Endometrium (tissue), 2 donors: ENCODE measurements at regions not wholly inside any gene's neighbourhood (a gene's known extent, or its start where the extent isn't known, plus 50 kb on each side); places are given as distances from the start of the nearest gene placed in this dataset.
"Not testable (repeated sequence)": the region's sequence is repeated elsewhere in the genome, so short reads cannot be mapped to it uniquely, and the experiment has no call there.

ENCODE experiments used
- FAIRE-seq: peaks from 2 replicates; lab custom pipeline; 2012; peaks lifted over from hg19 to GRCh38; lab: Jason Lieb, UNC
- donor health status: control.
- donor health status: control.

GRCh38 chr4:77220828-77221613 lies 64.0 kb downstream of the CCNG2 start:
- FAIRE-seq = no peak

GRCh38 chr4:77225022-77225421 lies 68.0 kb downstream of the CCNG2 start:
- FAIRE-seq = no peak

GRCh38 chr4:77226939-77227705 lies 70.1 kb downstream of the CCNG2 start:
- FAIRE-seq = no peak

GRCh38 chr4:77229433-77229832 lies 72.4 kb downstream of the CCNG2 start:
- FAIRE-seq = no peak

- no peak for FAIRE-seq
Observed at GRCh38 chr4:77232653-77233052, 75.6 kb downstream of the CCNG2 start.

- no peak for FAIRE-seq
Observed at GRCh38 chr4:77235289-77235854, 78.4 kb downstream of the CCNG2 start.

GRCh38 chr4:77236806-77237205 lies 79.8 kb downstream of the CCNG2 start:
- FAIRE-seq = no peak

DNA sequence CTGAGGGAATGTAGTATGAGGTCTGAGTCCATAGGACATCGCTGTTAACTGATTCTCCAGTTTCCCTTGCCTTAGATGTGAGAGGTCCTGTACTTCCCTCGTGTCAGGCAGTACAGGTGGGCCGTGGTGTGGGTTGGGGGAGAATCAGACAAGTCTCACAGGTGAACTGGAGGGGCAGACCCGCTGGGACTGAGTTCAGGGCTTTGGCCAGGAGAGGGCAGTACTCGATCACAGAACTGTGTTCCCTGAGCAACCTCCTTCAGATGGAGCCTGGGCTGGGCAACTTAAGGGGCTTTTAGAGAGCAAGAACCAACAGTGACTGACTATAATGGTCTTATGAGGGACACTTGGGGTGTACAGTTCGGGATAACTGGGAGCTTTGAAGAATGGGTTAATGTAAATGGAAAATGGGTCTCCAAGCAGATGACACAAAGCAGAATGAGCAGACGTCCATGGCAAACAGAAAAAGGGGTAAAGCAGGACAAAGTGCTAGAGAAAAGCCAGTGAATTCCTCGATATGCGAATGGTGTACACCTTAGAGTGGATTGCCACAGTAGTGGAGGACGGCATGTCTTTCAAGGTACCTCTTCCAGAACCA lies 83.6 kb downstream of the CCNG2 start:
- no peak for FAIRE-seq

GRCh38 chr4:77248805-77249204 lies 91.8 kb downstream of the CCNG2 start:
- no peak for FAIRE-seq

GRCh38 chr4:77251751-77252150 lies 94.7 kb downstream of the CCNG2 start:
- no peak for FAIRE-seq

DNA sequence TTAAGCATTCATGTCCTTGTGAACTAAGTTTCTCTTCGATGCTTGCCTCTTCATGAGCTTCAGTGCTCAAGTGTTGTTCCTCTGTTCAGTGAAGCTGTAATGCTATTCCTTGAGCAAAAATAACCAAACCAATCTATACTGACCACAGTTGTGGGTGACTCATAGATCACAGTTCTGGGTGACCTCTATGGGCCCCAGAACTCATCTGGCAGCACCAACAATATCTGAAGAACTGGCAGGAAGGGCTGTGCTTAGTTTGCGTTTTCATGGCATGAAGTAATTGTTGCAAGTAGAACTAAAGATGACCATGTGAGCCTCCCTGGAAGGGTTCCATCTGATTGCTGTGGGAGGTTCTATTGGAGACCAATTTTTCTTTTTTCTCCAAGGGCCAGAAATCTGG lies 106.2 kb downstream of the CCNG2 start:
- FAIRE-seq = no peak

- not testable (repeated sequence) for FAIRE-seq
Observed at GRCh38 chr4:77263976-77264375, 107.0 kb downstream of the CCNG2 start.

GRCh38 chr4:77264826-77265225 lies 107.8 kb downstream of the CCNG2 start:
- no peak for FAIRE-seq

DNA sequence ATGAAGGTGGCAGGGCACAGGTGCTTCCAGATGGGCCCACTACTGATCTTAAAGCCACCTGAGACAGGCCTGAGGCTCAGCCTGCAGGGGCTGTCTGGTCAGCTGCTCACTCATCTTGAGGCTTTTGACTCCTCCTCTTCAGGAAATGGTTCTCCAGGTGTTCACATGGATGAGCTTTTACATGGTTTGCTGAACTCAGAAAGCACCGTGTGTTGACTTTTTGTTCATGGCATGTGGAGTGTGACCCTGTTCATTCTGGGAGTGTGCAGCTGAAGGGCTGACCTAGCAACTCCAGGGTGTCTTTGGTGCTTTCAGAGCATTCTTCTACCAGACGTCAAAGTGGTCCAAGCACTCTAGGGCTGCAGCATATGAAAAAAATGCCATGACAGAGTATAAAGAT lies 111.1 kb downstream of the CCNG2 start:
- no peak for FAIRE-seq

DNA sequence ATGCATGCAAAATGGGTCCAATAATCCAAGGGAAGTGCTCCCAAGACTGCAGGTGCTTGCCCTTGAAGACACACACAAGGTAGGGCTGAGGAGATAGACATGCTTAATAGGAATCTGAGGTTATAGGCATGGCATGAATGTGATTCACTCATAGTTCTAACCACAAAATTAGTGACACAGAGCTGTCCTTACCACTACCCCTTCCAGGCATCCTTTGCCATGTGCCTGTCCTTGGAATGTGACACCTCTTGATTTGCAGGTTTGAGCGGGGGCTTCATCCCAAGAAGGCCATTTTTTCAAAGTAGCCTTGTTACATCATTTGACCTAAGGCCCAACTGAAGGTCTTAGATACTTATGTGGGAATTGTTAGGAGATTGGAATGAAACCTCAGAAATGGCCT lies 112.5 kb downstream of the CCNG2 start:
- no peak for FAIRE-seq

DNA sequence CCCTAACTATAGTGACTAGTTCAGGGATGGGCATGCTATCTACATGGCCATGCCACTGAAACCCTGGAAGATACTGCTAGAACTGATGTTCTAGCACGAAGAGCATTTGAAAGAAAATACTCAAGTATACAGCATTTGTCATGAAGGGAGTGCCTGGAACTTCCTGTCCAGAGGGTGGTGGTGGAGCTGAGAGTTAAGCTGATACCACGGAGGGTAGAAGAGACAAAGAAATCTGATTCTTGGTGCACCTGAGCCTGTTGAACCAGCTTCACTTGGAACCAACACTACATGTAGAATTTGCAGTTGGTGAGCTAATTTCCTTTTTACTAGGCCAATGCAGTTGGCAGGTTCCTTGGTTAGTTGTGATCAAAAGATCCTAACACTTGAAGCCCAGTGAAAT lies 116.4 kb downstream of the CCNG2 start:
- no peak for FAIRE-seq

DNA sequence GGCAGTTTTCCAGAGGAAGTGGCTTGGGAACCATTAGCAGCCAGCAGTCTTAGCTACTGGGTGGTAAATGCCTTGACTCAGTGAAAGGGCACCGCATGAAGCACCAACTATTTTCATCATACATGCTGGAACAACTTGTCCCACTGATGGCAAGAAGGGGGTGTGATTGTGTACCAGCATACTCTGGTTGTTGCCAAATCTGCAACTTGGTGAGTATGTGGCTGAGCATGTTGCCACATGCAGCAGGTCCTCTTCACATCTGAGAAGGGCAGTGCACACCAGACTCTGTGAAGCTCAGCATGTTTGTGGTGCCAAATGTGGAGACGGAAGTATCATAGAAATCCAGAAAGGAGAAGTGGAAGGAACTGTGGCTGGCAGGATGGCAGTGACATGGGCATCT lies 122.1 kb downstream of the CCNG2 start:
- not testable (repeated sequence) for FAIRE-seq

DNA sequence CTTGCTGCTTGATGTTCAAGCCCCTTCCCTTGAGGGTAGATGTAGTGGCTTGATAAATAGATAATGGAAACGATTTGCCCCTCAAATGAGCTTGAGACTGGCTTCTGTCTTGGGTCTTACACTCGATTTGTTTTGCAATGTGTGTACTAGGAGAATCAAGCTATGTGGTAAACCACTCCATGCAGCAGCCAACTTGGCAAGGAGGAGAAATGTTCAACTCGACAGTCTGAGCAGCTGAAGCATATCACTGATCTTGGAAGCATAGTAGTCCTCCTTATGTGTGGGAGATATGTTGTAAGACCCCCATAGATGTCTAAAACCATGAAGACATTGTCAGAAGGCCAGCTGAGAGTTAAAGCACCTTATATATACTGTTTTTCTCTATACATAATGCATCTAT lies 125.3 kb downstream of the CCNG2 start:
- no peak for FAIRE-seq

DNA sequence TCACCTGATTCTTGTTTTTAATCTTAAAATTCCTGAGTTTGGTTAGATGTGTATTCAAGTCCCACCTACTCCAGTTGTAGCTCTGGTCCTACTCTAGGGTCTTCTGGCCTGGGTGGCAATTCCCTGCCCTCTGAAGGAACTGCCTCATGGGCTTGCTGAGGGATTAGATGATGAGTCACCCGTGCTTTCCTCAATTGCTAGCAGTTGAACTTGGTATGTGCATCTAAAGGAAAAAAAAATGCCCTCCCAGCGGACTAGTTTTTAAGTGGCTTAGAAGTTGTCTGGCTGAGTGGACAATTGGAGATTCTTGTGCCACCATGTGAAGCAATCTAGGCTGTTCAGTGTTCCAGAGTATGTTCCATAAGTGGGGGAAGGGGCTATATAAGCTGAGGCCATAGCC lies 127.0 kb downstream of the CCNG2 start:
- FAIRE-seq = no peak

GRCh38 chr4:77286906-77287305 lies 129.9 kb downstream of the CCNG2 start:
- no peak for FAIRE-seq

DNA sequence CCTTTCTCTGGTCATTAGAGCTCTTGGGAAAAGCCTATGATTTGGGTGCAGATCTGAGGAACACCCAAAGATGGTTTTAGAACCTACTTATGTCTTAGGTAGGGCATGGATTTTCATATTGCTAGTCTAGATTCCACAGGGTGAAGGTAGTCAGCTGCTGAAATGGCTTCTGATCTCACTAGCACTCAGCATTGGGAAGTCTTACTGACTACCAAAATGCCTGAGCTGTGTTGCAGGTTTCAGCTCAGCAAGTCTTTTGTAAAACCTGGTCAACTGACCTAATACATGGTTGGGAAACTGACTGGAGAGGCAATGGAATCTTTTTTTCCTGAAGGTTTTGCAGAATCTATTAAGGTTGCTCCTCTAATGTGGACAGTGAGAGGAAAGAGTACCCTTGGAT lies 136.4 kb downstream of the CCNG2 start:
- FAIRE-seq = no peak

- not testable (repeated sequence) for FAIRE-seq
Observed at GRCh38 chr4:77300996-77301395, 144.0 kb downstream of the CCNG2 start.

- FAIRE-seq = no peak
Observed at GRCh38 chr4:77305766-77306165, 148.8 kb downstream of the CCNG2 start.
